Upper lobe of left lung (tissue), 4 donors: ENCODE measurements at regions not wholly inside any gene's neighbourhood (a gene's known extent, or its start where the extent isn't known, plus 50 kb on each side); places are given as distances from the start of the nearest gene placed in this dataset.

Experiments used
- CTCF ChIP-seq, 6 experiments: fragments of 450-650 bp in 4 of 6; fragments of 200-600 bp in 2 of 6; sonication (generic) in 2 of 6; IDR thresholded peaks; one replicate each; pipeline ENCODE4 v1.5.1; 2016 to 2019; ENCODE audit warnings: antibody characterized with exemption in 6 of 6
- EP300 ChIP-seq, 4 donors: sonication (generic); formaldehyde crosslinking; IDR thresholded peaks; one replicate each; pipeline ENCODE4 v1.5.1; 2017; ENCODE audit warnings: antibody characterized with exemption in 4 of 4, control low read depth in 2 of 4
- POLR2AphosphoS5 ChIP-seq, 2 donors: sonication (generic); formaldehyde crosslinking; IDR thresholded peaks; one replicate each; pipeline ENCODE4 v1.5.1; 2017; ENCODE audit warnings: antibody characterized with exemption in 2 of 2

GRCh38 chr3:101946906-101947305 lies 97.6 kb downstream of the NFKBIZ start:
- TF ChIP-seq EP300 (IDR thresholded peaks at IDR 0.05) (no peak), POLR2AphosphoS5 (IDR thresholded peaks at IDR 0.05) (no peak), CTCF (IDR thresholded peaks at IDR 0.05) (no peak)
